ENCODE measurements at regions not wholly inside any gene's neighbourhood (a gene's known extent, or its start where the extent isn't known, plus 50 kb on each side); places are given as distances from the start of the nearest gene placed in this dataset.

DNA sequence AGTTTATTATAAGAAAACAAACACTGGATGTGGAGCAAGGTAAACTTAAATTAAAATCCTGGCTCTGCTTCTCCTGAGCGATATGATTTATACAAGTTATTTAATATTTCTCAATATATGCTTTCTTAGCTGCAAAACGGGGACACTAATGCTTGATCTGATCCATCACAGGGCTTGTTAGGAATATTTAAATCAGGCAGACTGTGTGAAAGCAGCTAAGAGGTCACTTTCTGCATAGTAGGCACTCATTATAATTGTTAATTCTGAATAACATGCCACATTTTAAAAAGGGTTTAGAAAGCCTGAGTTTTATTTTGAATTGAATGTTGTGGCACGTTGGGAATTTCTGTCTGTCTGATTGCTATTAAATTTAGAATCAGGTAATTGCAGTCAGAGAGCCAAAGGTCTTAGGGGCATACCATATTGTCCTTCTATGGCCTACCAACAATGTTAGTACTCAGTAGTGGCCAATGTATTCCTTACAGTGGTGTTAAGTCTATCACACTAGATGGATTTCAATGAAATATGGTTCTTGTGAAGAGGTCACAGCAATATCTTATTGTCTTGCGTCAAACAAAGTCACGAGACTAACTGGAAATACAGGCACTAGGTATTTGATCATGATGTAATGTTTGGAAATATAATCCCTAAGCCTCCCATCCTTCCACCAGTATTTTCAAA lies 890.0 kb upstream of the CDH8 start:
- DNase-seq = no peak

DNA sequence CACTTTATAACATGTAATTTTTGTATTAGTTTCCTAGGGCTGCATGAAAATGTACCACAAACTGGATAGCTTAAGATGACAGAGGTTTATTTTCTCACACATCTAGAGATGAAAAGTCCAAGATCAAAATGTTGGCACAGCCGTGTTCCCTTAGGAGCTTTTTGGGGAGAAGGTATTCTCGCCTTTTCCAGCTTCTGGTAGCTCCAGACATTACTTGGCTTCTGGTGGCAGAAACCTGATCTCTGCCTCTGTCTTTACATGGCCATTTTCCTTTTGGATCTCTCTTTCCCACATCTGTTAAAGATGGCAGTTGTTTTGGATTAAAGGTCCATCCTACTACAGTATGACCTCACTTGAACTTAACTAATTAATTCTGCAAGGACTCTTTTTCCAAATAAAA lies 885.7 kb upstream of the CDH8 start:
- DNase-seq = no peak

DNA sequence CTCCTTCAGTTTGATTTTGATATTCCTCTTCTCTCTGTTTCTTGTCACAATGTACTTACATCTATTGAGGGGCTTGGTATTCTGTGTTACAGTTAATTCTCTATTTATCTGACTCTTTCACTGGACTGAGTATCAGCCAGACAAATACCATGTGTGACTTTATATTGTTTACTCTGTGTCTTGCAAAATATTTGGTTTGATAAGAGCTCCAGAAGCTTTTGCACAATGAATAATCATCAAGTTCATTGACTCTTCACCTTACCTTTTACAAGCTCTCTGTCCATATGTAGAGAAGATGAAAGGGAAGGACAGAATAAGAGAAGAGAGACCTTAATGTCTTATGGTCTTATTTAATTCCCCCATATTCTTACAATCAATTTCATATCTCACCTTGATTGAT lies 877.7 kb upstream of the CDH8 start:
- DNase-seq = no peak

DNA sequence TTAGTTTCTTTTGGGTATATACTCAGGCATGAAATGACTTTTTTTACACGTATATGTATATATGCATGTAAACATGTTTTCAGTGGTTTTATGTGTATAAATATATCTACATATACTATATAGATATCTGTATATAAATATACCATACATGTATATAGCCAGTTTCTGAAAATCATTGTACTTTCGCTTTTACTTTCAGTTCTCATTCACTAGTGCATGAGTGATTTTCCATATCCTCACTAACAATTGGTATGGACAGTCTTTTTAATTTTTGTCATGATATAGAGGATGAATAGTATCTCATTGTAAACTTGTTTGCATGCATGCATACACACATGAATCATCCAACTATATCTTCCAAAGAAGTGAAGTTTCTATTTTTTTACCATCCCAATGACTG lies 877.1 kb upstream of the CDH8 start:
- DNase-seq = no peak

DNA sequence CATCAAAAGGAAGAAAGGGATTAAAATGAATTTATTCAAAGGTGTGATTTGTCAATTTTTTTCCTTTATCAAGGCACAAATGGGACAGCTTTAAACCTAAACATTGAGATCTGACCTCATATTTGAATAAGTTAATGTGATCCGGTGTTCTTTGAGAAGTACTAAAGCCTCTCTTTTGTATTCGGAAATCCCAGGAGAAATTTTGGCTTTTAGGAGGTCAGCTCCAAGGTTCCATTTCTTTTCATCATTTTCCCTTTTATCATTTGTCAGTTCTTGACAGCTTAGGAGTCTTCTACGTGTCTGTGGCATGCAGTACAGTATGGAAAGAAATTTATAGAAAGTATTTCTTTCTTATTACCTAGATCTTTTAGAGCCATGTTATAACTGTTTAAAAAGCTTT lies 873.4 kb upstream of the CDH8 start:
- DNase-seq = no peak

DNA sequence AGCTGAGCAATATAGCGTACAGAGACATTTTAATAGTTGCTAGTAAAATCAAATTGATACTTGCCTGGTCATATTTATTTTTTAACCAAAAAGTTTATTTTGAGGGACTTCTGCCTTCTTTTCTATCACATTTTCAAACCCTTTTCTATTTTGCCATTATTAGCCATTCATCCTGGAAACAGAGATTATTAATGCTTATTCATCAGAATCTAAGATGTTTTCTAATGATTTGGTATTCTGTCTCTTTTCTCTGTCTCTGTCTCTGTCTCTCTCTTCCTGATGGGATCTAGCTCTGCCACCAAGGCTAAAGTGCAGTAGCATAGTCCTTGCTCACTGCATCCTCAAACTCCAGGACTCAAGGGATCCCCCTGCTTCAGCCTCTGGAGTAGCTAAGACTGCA lies 871.3 kb upstream of the CDH8 start:
- DNase-seq = no peak

DNA sequence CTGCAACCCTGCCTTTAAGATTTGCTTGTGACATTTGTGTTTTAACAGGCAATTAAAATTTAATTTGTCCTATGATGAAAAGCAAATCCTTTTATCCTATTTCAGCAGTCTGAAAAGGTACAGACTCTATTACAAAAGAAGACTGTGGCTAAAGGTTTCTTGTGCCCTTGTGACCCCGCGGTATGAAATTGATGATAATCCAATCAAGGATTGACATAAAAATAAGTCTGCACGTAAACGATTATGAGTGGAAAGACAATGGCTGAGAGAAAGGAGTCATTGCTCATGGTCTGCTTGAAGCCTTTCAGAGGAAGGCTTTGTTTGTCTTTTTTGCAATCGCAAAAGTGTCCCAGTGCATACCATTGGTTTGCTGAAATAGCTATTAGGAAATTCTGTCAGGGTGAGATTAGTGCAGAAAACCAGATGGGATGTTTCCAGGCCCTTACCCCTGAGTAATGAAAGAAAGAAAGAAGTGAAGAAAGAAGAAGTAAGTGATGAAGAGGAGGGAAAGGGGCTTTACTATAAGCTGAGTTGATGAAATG lies 867.8 kb upstream of the CDH8 start:
- no peak for DNase-seq

DNA sequence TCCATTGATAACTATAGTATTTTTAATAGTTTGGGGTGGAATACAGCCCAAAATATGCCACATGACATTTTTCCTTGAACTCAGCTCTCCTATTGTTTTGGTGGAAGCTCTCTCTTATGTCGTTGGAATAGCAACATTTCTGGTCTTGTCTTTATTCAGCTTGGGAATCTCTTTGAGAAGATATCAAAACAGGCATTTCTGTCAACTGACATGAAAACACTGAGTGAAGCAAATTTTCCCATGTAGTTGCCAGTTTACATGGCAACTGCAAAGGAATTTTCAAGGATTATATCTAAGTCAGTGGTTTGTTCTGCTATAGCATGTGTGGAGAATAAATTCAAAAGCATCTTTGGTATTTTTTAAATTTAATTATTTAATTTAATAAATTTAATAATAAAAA lies 863.5 kb upstream of the CDH8 start:
- no peak for DNase-seq

DNA sequence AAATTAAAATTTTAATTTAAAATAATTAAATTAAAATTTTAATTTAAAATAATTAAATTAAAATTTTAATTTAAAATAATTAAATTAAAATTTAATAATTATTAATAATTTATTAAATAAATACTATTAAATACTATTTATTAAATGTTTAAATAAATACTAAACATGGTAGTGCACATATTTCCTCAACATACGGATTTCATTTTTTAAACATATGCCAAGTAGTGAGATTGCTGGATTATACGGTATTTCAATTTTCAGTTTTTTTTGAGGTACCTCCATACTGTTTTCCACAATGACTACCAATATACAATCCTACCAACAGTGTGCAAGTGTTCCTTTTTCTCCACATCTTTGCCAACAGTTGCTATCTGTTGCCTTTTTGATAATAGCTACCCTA lies 852.9 kb upstream of the CDH8 start:
- DNase-seq = no peak

DNA sequence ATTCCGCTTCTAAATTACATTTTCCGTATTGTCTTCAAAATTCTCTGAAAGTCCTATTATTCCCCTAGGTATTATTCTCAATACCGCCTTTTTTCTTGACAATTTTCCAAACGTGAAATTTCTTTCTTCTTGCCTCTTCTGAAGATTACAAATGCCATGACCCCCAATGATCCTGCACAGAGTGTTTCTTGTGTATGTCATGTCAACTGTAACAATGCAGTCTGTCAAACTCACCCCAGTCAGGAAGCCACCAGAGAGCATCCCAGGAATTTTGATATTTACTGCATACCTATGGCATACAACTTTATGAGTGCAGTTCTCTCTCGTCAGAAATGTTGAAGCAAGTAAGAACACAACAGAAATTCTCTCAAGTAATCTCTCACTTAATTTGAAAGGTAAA lies 847.3 kb upstream of the CDH8 start:
- DNase-seq = no peak

DNA sequence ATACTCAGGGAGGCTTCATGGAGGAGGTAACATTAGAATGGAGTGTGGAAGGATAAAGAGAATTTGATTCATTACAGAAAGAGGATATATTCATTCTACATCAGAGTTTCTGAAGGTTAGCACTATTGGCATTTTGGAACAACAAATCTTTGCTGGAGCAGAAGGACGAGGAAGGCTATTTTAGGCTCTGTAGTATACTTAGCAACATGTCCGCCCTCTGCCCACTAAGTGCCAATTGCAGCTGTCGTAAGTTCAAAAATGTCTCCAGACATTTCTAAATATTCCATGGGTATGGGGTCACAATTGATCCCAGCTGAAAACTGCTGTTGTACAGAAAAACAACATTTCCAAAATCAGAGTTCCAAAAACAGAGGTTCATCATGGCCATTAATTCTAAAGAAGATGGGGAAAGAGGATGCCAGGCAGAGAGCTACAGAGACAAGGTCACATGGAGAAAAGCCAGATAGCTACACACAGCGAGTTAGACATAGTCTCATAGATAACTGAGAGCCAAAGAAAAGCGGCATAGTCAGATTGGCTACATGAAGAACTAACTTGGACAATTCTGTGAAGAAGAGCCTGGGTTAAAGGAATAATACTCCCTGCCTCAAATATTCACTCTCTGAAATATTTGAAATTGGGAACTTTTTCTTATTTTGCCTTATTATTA lies 846.4 kb upstream of the CDH8 start:
- no peak for DNase-seq

DNA sequence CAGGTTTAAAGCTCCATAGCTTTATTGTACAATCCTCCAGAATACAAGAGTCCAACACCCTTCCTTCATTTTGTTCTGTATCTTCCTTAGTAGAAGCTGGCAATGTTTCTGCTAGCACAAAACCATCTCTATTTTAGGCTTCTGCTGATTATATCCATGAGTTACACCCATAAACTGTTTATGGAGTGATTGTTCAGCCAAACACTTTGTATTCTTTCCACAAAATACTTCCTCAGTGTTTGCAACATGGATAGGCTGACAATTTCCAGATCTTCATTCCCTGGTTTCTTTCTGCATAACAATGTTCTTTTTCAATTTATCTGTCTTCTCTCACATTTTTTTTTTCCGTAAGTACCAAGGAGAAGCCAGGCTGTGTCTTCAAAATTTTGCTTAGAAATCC lies 839.9 kb upstream of the CDH8 start:
- DNase-seq = no peak

DNA sequence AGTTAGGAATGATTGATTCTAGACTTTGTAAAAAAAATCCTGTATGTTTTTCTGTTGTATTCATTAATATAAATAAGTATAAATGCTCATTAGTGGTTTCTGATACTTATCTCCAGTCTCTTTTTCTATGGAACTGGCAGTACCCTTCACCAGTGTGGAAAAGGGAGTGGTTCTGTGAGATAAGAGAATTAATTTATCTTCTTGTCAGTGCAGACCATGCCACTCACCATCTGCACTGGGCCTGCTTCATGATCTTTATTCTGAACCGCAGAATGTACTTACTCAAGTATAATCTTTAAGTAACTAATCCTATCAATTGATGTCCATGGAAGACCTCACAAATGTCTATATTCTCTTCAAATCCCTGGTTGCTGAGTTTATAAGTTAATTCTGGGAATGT lies 836.1 kb upstream of the CDH8 start:
- no peak for DNase-seq

DNA sequence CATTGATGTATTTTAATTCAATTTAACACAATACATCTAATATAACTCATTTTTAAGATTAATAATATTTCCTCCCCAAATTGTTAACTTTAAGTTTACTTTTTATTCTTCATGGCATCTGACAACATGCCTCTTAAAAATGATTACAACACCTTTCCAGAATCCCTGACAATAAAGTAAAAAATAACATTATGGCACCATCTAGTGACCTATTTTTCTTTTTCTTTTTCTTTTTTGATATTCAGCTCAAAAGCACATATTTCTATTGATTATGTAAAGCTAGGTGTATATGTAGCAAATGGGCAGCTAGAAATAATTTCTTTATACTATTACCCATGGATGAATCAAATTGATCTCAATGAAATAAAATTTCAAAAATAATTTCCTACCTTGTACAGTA lies 834.3 kb upstream of the CDH8 start:
- no peak for DNase-seq

DNA sequence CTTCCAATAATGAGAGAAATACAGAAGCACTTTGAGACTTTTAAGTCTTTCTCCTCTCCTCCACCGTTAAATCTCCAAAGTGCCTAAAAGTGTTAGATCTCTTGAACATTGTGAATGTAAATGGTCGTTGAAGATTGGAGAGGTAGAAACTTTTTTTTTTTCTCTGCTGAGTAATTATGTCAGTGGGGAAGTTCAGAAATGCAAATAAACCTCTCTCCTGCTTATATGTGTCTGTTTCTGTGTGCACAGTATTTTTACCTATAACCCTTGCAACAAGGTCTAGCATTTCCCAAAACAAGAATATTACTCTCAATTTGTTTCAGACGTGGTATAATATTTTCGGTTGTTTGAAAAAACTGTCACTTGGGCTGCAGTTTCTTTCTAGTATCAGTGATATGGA lies 833.6 kb upstream of the CDH8 start:
- no peak for DNase-seq

DNA sequence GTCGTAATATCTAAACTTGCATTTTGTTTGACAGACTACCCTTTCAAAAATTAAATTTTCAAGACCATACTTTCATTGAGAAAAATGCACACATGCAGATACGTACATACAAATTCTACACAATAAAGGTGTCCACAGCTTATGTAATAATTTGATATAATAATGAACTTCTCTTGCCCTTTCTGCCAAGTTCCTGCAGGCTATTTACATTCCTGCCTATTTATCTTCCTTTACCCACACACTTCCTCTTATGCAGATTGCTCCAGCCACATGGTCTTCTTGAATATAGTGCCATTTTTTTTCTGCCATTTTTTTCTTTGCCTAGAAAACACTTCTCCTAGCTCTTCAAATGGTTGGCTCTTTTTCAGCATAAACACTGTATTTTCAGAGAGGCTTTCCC lies 826.9 kb upstream of the CDH8 start:
- DNase-seq = no peak

DNA sequence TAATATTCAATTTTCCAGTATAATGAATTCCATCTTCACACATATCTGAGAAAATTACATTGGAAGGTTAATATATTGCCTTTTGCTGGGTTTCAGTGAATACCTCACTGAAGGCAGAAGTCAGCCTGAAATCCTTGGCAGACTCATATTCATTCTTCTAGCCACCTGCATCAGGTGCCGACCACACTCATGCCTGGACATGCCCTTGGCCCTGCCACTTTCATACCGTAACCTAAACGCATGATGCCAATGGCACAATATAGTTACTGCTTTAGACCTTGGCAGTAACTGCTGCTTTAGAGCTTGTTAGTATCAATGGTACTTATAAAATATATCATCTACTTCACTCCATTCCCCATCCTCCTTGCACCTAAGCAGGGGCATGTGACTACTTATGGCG lies 817.6 kb upstream of the CDH8 start:
- no peak for DNase-seq

DNA sequence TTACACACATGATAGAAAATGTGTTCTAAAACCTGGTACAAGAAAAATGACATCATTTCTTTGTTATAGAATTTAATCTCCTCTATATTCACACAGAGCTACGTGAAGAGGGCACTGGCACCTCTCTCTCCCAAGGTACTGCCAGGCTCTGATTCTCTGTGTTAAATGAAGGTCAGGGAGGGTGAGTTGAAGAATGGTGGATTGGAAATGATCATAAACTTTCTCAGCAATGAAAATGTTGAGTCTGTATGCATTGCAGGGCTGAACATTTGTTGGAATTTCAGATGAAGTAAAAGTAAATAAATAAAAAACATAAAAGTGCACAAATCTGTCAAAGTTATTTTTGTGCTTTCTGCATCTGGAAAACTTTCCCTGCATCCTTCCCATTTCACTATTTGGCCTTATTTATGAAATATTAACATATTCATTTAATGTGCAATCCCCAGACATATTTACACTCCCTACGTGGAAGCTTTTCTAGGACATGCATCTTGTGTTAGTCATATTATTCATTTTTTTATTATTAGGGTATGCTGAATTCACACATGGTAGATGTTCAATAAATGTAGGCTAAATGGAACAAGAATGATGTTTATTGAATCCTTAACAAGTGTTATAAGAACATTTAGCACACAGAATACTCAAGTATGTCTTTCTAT lies 810.3 kb upstream of the CDH8 start:
- no peak for DNase-seq

DNA sequence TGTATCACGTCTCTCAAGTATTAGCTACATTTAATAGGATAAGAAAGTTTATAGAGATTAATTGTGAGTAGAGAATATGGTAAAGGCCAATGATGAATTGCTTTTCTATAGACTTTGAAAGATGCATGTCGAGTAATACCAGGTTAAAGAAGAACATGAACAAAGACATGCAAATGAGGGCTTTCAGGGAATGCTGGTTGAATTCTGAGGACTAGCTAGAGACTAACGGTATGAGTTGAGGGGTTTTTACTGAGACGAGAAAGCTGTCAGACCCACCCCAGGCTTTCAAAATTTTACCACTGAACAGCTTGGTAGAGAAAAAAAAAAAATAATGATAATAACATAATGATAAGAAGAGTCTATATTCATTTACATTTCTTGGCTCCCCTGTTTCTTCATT lies 796.0 kb upstream of the CDH8 start:
- DNase-seq = no peak

DNA sequence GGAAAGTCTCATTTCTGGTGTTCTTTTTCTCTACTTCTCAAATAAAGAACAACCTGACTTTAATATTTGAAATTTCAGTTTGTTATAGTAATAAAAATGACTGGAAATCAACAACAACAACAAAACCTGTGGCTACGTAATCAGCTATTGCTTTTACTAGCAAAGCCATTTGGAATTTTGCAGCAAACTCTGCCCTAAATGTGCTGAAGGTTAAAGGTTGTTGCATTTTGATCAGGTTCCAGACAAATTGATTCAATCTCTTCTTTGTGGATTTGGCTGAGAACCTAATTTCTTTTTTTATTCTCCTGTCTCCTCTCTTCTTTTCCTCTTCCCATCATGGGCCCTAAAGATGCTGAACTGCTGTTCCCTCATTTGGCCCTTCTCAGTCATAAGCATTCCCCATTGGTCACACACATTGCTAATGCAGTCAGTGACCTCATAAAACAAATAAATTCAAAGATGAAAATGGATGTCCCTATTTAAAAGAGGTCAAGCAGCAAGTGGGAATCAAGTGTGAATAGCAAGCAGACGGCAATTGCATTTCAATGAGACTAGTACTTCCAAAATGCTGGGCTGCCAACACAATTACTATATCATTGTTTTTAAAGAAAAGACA lies 795.1 kb upstream of the CDH8 start:
- no peak for DNase-seq

DNA sequence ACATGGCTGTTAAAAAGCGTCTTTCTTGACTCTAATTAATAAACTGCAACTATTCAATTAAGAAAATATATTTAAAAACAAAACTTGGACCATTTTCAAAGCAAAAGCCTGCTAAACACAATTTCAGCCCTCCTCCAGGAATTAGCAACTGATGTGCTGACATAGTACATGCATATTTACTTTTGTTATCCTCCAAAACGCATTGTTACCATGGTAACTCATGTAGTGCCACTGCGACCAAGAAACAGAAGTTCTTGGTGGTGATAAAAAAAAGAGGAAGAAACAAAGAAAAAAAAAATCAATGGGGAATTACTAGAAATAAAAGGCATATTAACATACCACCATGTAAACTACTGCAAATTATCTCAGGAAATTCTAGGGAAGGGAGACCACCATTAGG lies 793.4 kb upstream of the CDH8 start:
- no peak for DNase-seq

DNA sequence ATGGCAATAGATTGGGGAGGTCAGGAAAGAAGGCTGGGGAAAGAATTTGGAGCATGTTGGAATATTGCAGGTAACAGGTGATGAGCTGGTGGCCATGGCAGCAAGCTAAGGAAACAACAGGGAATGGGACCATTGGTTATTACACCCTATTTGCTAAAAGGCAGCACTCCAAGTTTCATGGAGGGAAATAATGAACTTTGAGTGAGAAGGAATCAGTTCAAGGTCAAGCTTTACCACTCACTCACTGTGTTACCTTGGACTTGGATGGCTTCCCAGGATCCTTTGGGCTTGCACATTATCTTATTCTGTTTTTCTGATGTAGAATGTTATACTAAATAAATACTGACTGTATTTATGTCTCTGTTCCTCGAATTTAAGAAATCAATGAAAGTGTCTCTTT lies 792.8 kb upstream of the CDH8 start:
- no peak for DNase-seq

DNA sequence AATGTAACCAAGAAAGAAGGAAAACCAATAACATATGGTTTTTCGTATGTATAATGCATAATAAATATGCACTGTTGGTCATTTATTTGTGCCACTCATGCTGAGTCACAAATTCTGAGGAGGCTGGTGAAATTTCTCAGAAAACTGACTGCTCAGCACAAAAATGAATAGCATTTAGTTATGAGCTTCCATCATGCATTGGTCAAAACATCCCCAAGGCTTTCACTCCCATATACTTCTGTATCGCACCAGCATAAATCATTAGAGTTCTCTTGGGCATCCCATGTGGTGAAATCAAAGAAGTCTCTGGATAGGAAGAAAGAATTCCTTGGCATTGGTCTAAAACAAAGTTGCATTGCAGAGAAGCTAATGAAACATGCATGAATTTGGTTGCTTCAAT lies 785.6 kb upstream of the CDH8 start:
- no peak for DNase-seq

DNA sequence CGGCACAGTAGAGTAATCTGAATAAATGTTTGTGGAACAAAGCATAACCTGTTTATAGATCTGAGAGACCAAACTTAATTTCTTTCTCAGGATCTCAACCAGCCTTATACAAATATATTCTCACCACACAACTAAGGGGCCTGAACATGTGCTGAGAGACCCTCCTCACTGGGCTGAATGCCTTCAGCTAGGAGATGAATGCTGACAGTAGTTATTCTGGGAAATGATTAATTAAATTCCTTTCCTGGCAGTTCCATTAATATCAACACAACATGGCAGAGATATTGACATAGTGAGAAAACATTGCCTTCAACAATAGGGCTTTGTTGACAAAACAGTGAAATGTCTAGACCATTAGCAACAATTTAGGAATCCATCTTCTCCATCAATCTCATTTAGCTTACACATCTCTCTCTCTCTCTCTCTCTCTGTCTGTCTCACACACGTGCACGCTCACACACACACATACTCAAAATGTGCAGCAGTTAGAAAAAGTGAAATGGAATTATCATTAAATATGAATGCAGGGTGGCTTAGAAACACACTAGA lies 780.8 kb upstream of the CDH8 start:
- no peak for DNase-seq
